Superior temporal gyrus (tissue), 1 donor: ENCODE measurements at regions not wholly inside any gene's neighbourhood (a gene's known extent, or its start where the extent isn't known, plus 50 kb on each side); places are given as distances from the start of the nearest gene placed in this dataset.
"Not testable (repeated sequence)": the region's sequence is repeated elsewhere in the genome, so short reads cannot be mapped to it uniquely, and the experiment has no call there.

ENCODE experiments used
- DNase-seq: peaks from one replicate; pipeline ENCODE4 v3.0.0-alpha.2; 2016; ENCODE audit errors: extremely low spot score

GRCh38 chr20:19114410-19114809, 98.0 kb upstream of the SLC24A3 start:
- peak; percentile 29 for DNase-seq

- no peak for DNase-seq
Measured at GRCh38 chr20:19115581-19115980, 96.9 kb upstream of the SLC24A3 start.

GRCh38 chr20:19120011-19120410, 92.4 kb upstream of the SLC24A3 start:
- no peak for DNase-seq

GRCh38 chr20:19120569-19120968, 91.9 kb upstream of the SLC24A3 start:
- no peak for DNase-seq

- DNase-seq, result no peak
Measured at GRCh38 chr20:19121463-19121862, 91.0 kb upstream of the SLC24A3 start.

GRCh38 chr20:19121916-19122315, 90.5 kb upstream of the SLC24A3 start:
- DNase-seq, result no peak

GRCh38 chr20:19122395-19122794, 90.0 kb upstream of the SLC24A3 start:
- no peak for DNase-seq

- DNase-seq, result no peak
Measured at GRCh38 chr20:19125508-19125907, 86.9 kb upstream of the SLC24A3 start.

- DNase-seq, result no peak
Measured at GRCh38 chr20:19129306-19129705, 83.1 kb upstream of the SLC24A3 start.

- no peak for DNase-seq
Measured at GRCh38 chr20:19129976-19130612, 82.3 kb upstream of the SLC24A3 start.

- no peak for DNase-seq
Measured at GRCh38 chr20:19130613-19130984, 81.8 kb upstream of the SLC24A3 start.

GRCh38 chr20:19137641-19138040, 74.8 kb upstream of the SLC24A3 start:
- DNase-seq, result no peak

GRCh38 chr20:19138758-19139157, 73.7 kb upstream of the SLC24A3 start:
- DNase-seq, result no peak

- not testable (repeated sequence) for DNase-seq
Measured at GRCh38 chr20:19139584-19139983, 72.9 kb upstream of the SLC24A3 start.

GRCh38 chr20:19141998-19142397, 70.4 kb upstream of the SLC24A3 start:
- DNase-seq, result no peak

GRCh38 chr20:19143890-19144289, 68.6 kb upstream of the SLC24A3 start:
- no peak for DNase-seq

- no peak for DNase-seq
Measured at GRCh38 chr20:19161336-19161735, 51.1 kb upstream of the SLC24A3 start.
